Esophagus muscularis mucosa (tissue), 4 donors: ENCODE measurements at regions not wholly inside any gene's neighbourhood (a gene's known extent, or its start where the extent isn't known, plus 50 kb on each side); places are given as distances from the start of the nearest gene placed in this dataset.

Experiments
- DNase-seq: peaks from one replicate; pipeline ENCODE4 v3.0.0-alpha.2; 2017; ENCODE audit errors: extremely low spot score
- H3K27ac ChIP-seq, 4 donors: fragments of 200-600 bp; sonication (generic); replicated peaks in 1 of 4; 1 replicate in 3 of 4; 2 replicates in 1 of 4; pipeline ENCODE4 v1.5.1; 2016 to 2019; ENCODE audit warnings: mild to moderate bottlenecking in 1 of 4
- H3K27me3 ChIP-seq, 4 donors: fragments of 200-600 bp; sonication (generic); one replicate each; pipeline versions ENCODE4 v1.5.1 to v1.6.0; 2016 to 2019
- H3K36me3 ChIP-seq, 4 donors: fragments of 200-600 bp; sonication (generic); one replicate each; pipeline ENCODE4 v1.5.1; 2016 to 2019
- H3K4me1 ChIP-seq, 4 donors: fragments of 200-600 bp; sonication (generic); one replicate each; pipeline ENCODE4 v1.5.1; 2016 to 2019
- H3K4me3 ChIP-seq, 4 donors: fragments of 200-600 bp; sonication (generic); 1 replicate in 2 of 4; 2 replicates in 2 of 4; pipeline ENCODE4 v1.5.1; 2016 to 2019; ENCODE audit warnings: mild to moderate bottlenecking in 4 of 4, moderate library complexity in 1 of 4
- H3K9me3 ChIP-seq, 4 donors: fragments of 200-600 bp; sonication (generic); 1 replicate in 3 of 4; 2 replicates in 1 of 4; pipeline ENCODE4 v1.5.1; 2016 to 2019
- EP300 ChIP-seq: sonication (generic); formaldehyde crosslinking; IDR thresholded peaks from one replicate; pipeline ENCODE4 v1.6.1; 2017; ENCODE audit warnings: antibody characterized with exemption
- POLR2A ChIP-seq: fragments of 450-650 bp; IDR thresholded peaks from one replicate; pipeline ENCODE4 v1.6.1; 2017; ENCODE audit warnings: antibody characterized with exemption, moderate library complexity, mild to moderate bottlenecking, low read depth
- POLR2AphosphoS5 ChIP-seq, 2 donors: sonication (generic); formaldehyde crosslinking; IDR thresholded peaks; one replicate each; pipeline ENCODE4 v1.6.1; 2017; ENCODE audit warnings: antibody characterized with exemption in 2 of 2
- WGBS: methylation state at CpG from one replicate; pipeline ENCODE4 v1.1.5; 2018; 5-methylcytosine and 5-hydroxymethylcytosine counted together
- intact Hi-C: fragments of 100-400 bp; cut with DNase I; formaldehyde crosslinking; loops from one replicate; pipeline ENCODE4 v1.15.1; 2023
- TF ChIP-seq, protein P1 (sequence below), 3 experiments: fragments of 200-600 bp in 2 of 3; fragments of 450-650 bp in 1 of 3; sonication (generic) in 2 of 3; IDR thresholded peaks; one replicate each; pipeline ENCODE4 v1.5.1; 2017 to 2019; ENCODE audit warnings: antibody characterized with exemption in 3 of 3, mild to moderate bottlenecking in 2 of 3, moderate library complexity in 1 of 3

DNA sequence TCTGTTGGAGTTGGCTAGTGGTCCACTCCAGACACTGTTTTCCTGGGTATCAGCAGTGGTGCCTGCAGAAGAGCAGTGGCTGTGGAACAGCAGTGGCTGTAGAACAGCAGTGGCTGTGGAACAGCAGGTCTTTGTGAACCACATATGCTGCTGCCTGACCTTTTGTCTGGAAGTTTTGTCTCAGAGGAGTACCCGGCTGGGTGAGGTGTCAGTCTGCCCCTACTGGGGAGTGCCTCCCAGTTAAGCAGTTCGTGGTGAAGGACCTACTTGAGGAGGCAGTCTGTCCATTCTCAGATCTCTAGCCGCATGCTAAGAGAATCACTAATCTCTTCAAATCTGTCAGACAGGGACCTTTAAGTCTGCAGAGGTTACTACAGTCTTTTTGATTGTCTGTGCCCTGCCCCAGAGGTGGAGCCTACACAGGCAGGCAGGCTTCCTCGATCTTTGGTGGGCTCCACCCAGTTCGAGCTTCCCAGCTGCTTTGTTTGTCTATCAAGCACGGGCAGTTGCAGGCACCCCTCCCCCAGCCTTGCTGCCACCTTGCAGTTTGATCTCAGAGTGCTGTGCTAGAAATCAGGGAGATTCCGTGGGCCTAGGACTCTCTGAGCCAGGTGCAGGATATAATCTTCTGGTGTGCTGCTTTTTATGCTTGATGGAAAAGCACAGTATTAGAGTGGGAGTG lies 89.1 kb upstream of the TRIM48 start:
- Histone ChIP-seq H3K4me3 (no peak overlapping the region), H3K4me1 (no peaks in the 10 kb centered on the region), H3K9me3 (peaks cover 0 to 65% (median 44%) of the 10 kb centered on the region in 4 donors), H3K27me3 (no peaks in the 10 kb centered on the region), H3K27ac (no peak overlapping the region), H3K36me3 (no peaks in the 10 kb centered on the region)
- TF ChIP-seq POLR2A (no peak), EP300 (no peak), POLR2AphosphoS5 (IDR thresholded peaks at IDR 0.05) (no peak)
- TF ChIP-seq, protein P1, sequence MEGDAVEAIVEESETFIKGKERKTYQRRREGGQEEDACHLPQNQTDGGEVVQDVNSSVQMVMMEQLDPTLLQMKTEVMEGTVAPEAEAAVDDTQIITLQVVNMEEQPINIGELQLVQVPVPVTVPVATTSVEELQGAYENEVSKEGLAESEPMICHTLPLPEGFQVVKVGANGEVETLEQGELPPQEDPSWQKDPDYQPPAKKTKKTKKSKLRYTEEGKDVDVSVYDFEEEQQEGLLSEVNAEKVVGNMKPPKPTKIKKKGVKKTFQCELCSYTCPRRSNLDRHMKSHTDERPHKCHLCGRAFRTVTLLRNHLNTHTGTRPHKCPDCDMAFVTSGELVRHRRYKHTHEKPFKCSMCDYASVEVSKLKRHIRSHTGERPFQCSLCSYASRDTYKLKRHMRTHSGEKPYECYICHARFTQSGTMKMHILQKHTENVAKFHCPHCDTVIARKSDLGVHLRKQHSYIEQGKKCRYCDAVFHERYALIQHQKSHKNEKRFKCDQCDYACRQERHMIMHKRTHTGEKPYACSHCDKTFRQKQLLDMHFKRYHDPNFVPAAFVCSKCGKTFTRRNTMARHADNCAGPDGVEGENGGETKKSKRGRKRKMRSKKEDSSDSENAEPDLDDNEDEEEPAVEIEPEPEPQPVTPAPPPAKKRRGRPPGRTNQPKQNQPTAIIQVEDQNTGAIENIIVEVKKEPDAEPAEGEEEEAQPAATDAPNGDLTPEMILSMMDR (IDR thresholded peaks at IDR 0.05): no peak
- intact Hi-C loops: no loop called here
- WGBS: 67% methylated on average over 1 of the region's 7 CpGs
- peak; percentile 74 for DNase-seq
